GM12878 (cell line): ENCODE measurements at regions not wholly inside any gene's neighbourhood (a gene's known extent, or its start where the extent isn't known, plus 50 kb on each side); places are given as distances from the start of the nearest gene placed in this dataset.

Experiments
- ATAC-seq: fragments of 200-7000 bp; cut with Tn5 transposase; 3 replicates; pipeline ENCODE4 v1.9.1; 2020; ENCODE audit warnings: mild to moderate bottlenecking, moderate library complexity
- BruUV-seq: library from RNA; stranded (reverse); fragments of 400-500 nt; replicated peaks from 2 replicates; lab custom pipeline; 2021; lab: Mats Ljungman, UMichigan
- CTCF ChIA-PET: fragments of 300-600 bp; sonication (Branson Sonifier 250); formaldehyde crosslinking; extraction: SDS; loops from one replicate; lab custom pipeline; 2021; ENCODE audit warnings: inconsistent platforms; lab: Yijun Ruan, JAX
- POLR2A ChIA-PET: fragments of 350-600 bp; formaldehyde crosslinking; extraction: SDS; loops from one replicate; lab custom pipeline; 2021; ENCODE audit warnings: inconsistent platforms; lab: Charles Lee
- RAD21 ChIA-PET: fragments of 300-600 bp; sonication (Branson Sonifier 250); formaldehyde crosslinking; loops from one replicate; lab custom pipeline; 2023; ENCODE audit warnings: antibody characterized with exemption; ENCODE audit not compliant: unreplicated experiment; lab: Charles Lee
- SMC1A ChIA-PET: fragments of 300-600 bp; sonication (Branson Sonifier 250); formaldehyde crosslinking; loops from one replicate; lab custom pipeline; 2023; ENCODE audit not compliant: unreplicated experiment, uncharacterized antibody; lab: Charles Lee
- DNase-seq: peaks from one replicate; pipeline ENCODE4 v3.0.0-alpha.2; 2011; ENCODE audit warnings: low read depth, low spot score
- FAIRE-seq: peaks from 3 replicates; lab custom pipeline; 2011; peaks lifted over from hg19 to GRCh38; lab: Jason Lieb, UNC
- H2AFZ ChIP-seq: 2 replicates; pipeline ENCODE4 v1.6.0; 2011; ENCODE audit warnings: low read depth, low read length, control low read depth; ENCODE audit not compliant: control insufficient read depth
- H3K27ac ChIP-seq: 2 replicates; pipeline ENCODE4 v1.5.1; 2011; ENCODE audit warnings: control low read depth; ENCODE audit not compliant: control insufficient read depth, insufficient read depth
- H3K27me3 ChIP-seq, 2 experiments: replicated peaks in 1 of 2; 2 replicates each; pipeline versions ENCODE4 v1.6.0 to v1.6.1; 2011; ENCODE audit warnings: low read length in 1 of 2; ENCODE audit not compliant: control insufficient read depth in 2 of 2, insufficient read depth in 2 of 2
- H3K36me3 ChIP-seq, 2 experiments: 2 replicates each; pipeline ENCODE4 v1.5.1; 2011; ENCODE audit warnings: low read length in 1 of 2; ENCODE audit not compliant: control insufficient read depth in 2 of 2, insufficient read depth in 2 of 2
- H3K4me1 ChIP-seq: 2 replicates; pipeline ENCODE4 v1.6.1; 2011; ENCODE audit warnings: mild to moderate bottlenecking, low read length, moderate library complexity, mixed read lengths; ENCODE audit not compliant: control insufficient read depth, insufficient read depth
- H3K4me2 ChIP-seq: 2 replicates; pipeline ENCODE4 v1.6.0; 2011; ENCODE audit warnings: control low read depth; ENCODE audit not compliant: control insufficient read depth, insufficient read depth
- H3K4me3 ChIP-seq: fragments of 200-600 bp; sonication (generic); 2 replicates; pipeline ENCODE4 v1.5.1; 2016
- H3K79me2 ChIP-seq: 2 replicates; pipeline ENCODE4 v1.6.0; 2011; ENCODE audit warnings: low read length; ENCODE audit not compliant: control insufficient read depth, insufficient read depth
- H3K9ac ChIP-seq: 2 replicates; pipeline ENCODE4 v1.8.0; 2011; ENCODE audit warnings: low read length, control low read depth, mixed read lengths; ENCODE audit not compliant: control insufficient read depth, insufficient read depth
- H3K9me3 ChIP-seq: replicated peaks from 3 replicates; pipeline ENCODE4 v1.5.1; 2011; ENCODE audit warnings: mild to moderate bottlenecking, low read length; ENCODE audit not compliant: control insufficient read depth, insufficient read depth
- H4K20me1 ChIP-seq: 2 replicates; pipeline ENCODE4 v1.6.0; 2011; ENCODE audit not compliant: control insufficient read depth, insufficient read depth
- ATF7 ChIP-seq: fragments of 450-650 bp; IDR thresholded peaks from 2 replicates; pipeline ENCODE4 v1.6.1; 2016; ENCODE audit warnings: low read depth, mild to moderate bottlenecking
- BCL3 ChIP-seq: IDR thresholded peaks from 2 replicates; pipeline ENCODE4 v1.6.1; 2011; ENCODE audit warnings: borderline replicate concordance, low read depth, mild to moderate bottlenecking, moderate library complexity, low read length; ENCODE audit not compliant: insufficient read depth, poor library complexity, severe bottlenecking
- CBFB ChIP-seq: IDR thresholded peaks from 2 replicates; pipeline ENCODE4 v1.6.1; 2016; ENCODE audit warnings: antibody characterized with exemption, low read depth
- E2F4 ChIP-seq: IDR thresholded peaks from 2 replicates; pipeline ENCODE4 v1.6.1; 2012; ENCODE audit warnings: low read depth, low read length, improper control_type of control experiment
- FOXK2 ChIP-seq: fragments of 450-650 bp; IDR thresholded peaks from 2 replicates; pipeline ENCODE4 v1.6.1; 2017; ENCODE audit warnings: mild to moderate bottlenecking, moderate library complexity
- HCFC1 ChIP-seq: fragments of 150-350 bp; IDR thresholded peaks from 2 replicates; pipeline ENCODE4 v1.6.1; 2014; ENCODE audit warnings: low read length
- JUND ChIP-seq: IDR thresholded peaks from 2 replicates; pipeline ENCODE4 v1.6.1; 2012; ENCODE audit warnings: low read depth, mild to moderate bottlenecking, low read length, improper control_type of control experiment, moderate library complexity
- LARP7 ChIP-seq: fragments of 450-650 bp; IDR thresholded peaks from 2 replicates; pipeline ENCODE4 v1.6.1; 2017; ENCODE audit warnings: mild to moderate bottlenecking
- MTA2 ChIP-seq: fragments of 450-650 bp; IDR thresholded peaks from 2 replicates; pipeline ENCODE4 v1.6.1; 2016; ENCODE audit warnings: low read depth, mild to moderate bottlenecking, moderate library complexity
- MXI1 ChIP-seq: fragments of 150-350 bp; IDR thresholded peaks from 2 replicates; pipeline ENCODE4 v1.6.1; 2011; ENCODE audit warnings: low read depth, mild to moderate bottlenecking, inconsistent platforms, low read length, improper control_type of control experiment
- NRF1 ChIP-seq: conservative IDR thresholded peaks from 2 replicates; pipeline ENCODE4 v1.6.1; 2011; ENCODE audit warnings: mild to moderate bottlenecking, low read depth, low read length, improper control_type of control experiment
- SMAD1 ChIP-seq: fragments of 450-650 bp; IDR thresholded peaks from 2 replicates; pipeline ENCODE4 v1.6.1; 2018; ENCODE audit warnings: mild to moderate bottlenecking, low read depth; ENCODE audit not compliant: partially characterized antibody
- WGBS: methylation state at CpG from one replicate; pipeline ENCODE4 v1.1.6; 2016; ENCODE audit warnings: low lambda C conversion rate; ENCODE audit not compliant: insufficient replicate concordance, insufficient coverage; ENCODE audit errors: missing lambda C conversion rate; 5-methylcytosine and 5-hydroxymethylcytosine counted together
- in situ Hi-C: fragments of 300-500 bp; cut with MboI; formaldehyde crosslinking; loops from 9 replicates; pipeline ENCODE4 v1.14.3; 2018; ENCODE audit warnings: mixed read lengths
- intact Hi-C: fragments of 100-400 bp; cut with micrococcal nuclease; formaldehyde crosslinking; loops from one replicate; pipeline ENCODE4 v1.14.2; 2022; ENCODE audit not compliant: unreplicated experiment

GRCh38 chr3:78161736-78162135, 1121.8 kb downstream of the ROBO2 start:
- Histone ChIP-seq H3K27ac (no peak overlapping the region), H3K9me3 (no peaks in the 10 kb centered on the region), H3K4me1 (no peaks in the 10 kb centered on the region), H2AFZ (no peak overlapping the region), H3K27me3 (no peaks in the 10 kb centered on the region), H4K20me1 (no peaks in the 10 kb centered on the region), H3K4me3 (no peak overlapping the region), H3K79me2 (no peaks in the 10 kb centered on the region), H3K4me2 (no peak overlapping the region), H3K9ac (no peak overlapping the region), H3K36me3 (no peaks in the 10 kb centered on the region)
- intact Hi-C loops: no loop called here
- in situ Hi-C loops: no loop called here
- ATAC-seq (no peak), DNase-seq (no peak), FAIRE-seq (no peak)
- WGBS: 39% methylated on average over 4 of the region's 4 CpGs
- CTCF ChIA-PET: no interaction called here
- POLR2A ChIA-PET: no interaction called here
- TF ChIP-seq FOXK2 (no peak), BCL3 (no peak), JUND (no peak), HCFC1 (no peak), LARP7 (no peak), CBFB (no peak), MTA2 (no peak)
- SMC1A ChIA-PET: no interaction called here
- RAD21 ChIA-PET: interaction anchor here (1.5 kb wide), 1 partner anchor 483 kb away, joined by 3 read pairs; no protein-coding TSS in a partner anchor
- no TSS peak for BruUV-seq

GRCh38 chr3:78163379-78163778, 1123.5 kb downstream of the ROBO2 start:
- ChIA-PET RAD21 (interaction anchor here (1.5 kb wide), 1 partner anchor 482 kb away, joined by 3 read pairs; no protein-coding TSS in a partner anchor), POLR2A (no interaction called here), SMC1A (no interaction called here), CTCF (no interaction called here)
- H4K20me1 ChIP-seq: no peaks in the 10 kb centered on the region
- no peak overlapping the region for H3K4me2 ChIP-seq
- H2AFZ ChIP-seq: no peak overlapping the region
- no peaks in the 10 kb centered on the region for H3K27me3 ChIP-seq
- no peaks in the 10 kb centered on the region for H3K9me3 ChIP-seq
- no peaks in the 10 kb centered on the region for H3K36me3 ChIP-seq
- no peak overlapping the region for H3K9ac ChIP-seq
- no peak for TF ChIP-seq NRF1
- TF ChIP-seq ATF7: no peak
- TF ChIP-seq MXI1: no peak
- no peak for TF ChIP-seq E2F4
- TF ChIP-seq SMAD1: no peak
- in situ Hi-C loops: no loop called here
- H3K4me3 ChIP-seq: no peak overlapping the region
- DNase-seq: no peak
- no peak for FAIRE-seq
- BruUV-seq: no TSS peak
- no peaks in the 10 kb centered on the region for H3K4me1 ChIP-seq
- no peak for ATAC-seq
- no peak overlapping the region for H3K27ac ChIP-seq
- intact Hi-C loops: no loop called here
- H3K79me2 ChIP-seq: no peaks in the 10 kb centered on the region
